ENCODE measurements at regions not wholly inside any gene's neighbourhood (a gene's known extent, or its start where the extent isn't known, plus 50 kb on each side); places are given as distances from the start of the nearest gene placed in this dataset.
"Not testable (repeated sequence)": the region's sequence is repeated elsewhere in the genome, so short reads cannot be mapped to it uniquely, and the experiment has no call there.

- no peak for DNase-seq
- intact Hi-C loops (cut with micrococcal nuclease) = no loop called here
- Mint-ChIP-seq H3K9me3 (no peaks in the 10 kb centered on the region), H3K27me3 (ENCODE audit: low read depth) (peaks cover 15% of the 10 kb centered on the region), H3K4me1 (ENCODE audit: low read depth) (no peaks in the 10 kb centered on the region), H3K27ac (no peak overlapping the region), H3K36me3 (ENCODE audit: low read depth) (no peaks in the 10 kb centered on the region), H3K4me3 (no peak overlapping the region)
- CTCF ChIA-PET = no interaction called here
These were observed 266.3 kb downstream of the SEC61B start for GRCh38 chr9:99488131-99489059.

- no peaks in the 10 kb centered on the region for H3K4me1 Mint-ChIP-seq (ENCODE audit: low read depth)
- H3K9me3 Mint-ChIP-seq = no peaks in the 10 kb centered on the region
- no peaks in the 10 kb centered on the region for H3K36me3 Mint-ChIP-seq (ENCODE audit: low read depth)
- no peak overlapping the region for H3K27ac Mint-ChIP-seq
- H3K27me3 Mint-ChIP-seq (ENCODE audit: low read depth) = peaks cover 17% of the 10 kb centered on the region
- no peak overlapping the region for H3K4me3 Mint-ChIP-seq
- DNase-seq = no peak
- intact Hi-C loops (cut with micrococcal nuclease) = no loop called here
- CTCF ChIA-PET = no interaction called here
These were observed 267.0 kb downstream of the SEC61B start for GRCh38 chr9:99489060-99489413.

- H3K4me3 Mint-ChIP-seq = no peak overlapping the region
- CTCF ChIA-PET = no interaction called here
- peaks cover 20% of the 10 kb centered on the region for H3K27me3 Mint-ChIP-seq (ENCODE audit: low read depth)
- no peaks in the 10 kb centered on the region for H3K36me3 Mint-ChIP-seq (ENCODE audit: low read depth)
- no peak for DNase-seq
- no peaks in the 10 kb centered on the region for H3K4me1 Mint-ChIP-seq (ENCODE audit: low read depth)
- H3K27ac Mint-ChIP-seq = no peak overlapping the region
- H3K9me3 Mint-ChIP-seq = no peaks in the 10 kb centered on the region
- intact Hi-C loops (cut with micrococcal nuclease) = no loop called here
These were observed 268.6 kb downstream of the SEC61B start for GRCh38 chr9:99490729-99491128.

- no peak for DNase-seq
- intact Hi-C loops (cut with micrococcal nuclease) = no loop called here
- Mint-ChIP-seq H3K4me3 (no peak overlapping the region), H3K27ac (no peak overlapping the region), H3K27me3 (ENCODE audit: low read depth) (peaks cover 22% of the 10 kb centered on the region), H3K36me3 (ENCODE audit: low read depth) (no peaks in the 10 kb centered on the region), H3K9me3 (no peaks in the 10 kb centered on the region), H3K4me1 (ENCODE audit: low read depth) (no peaks in the 10 kb centered on the region)
- CTCF ChIA-PET = no interaction called here
These were observed 269.5 kb downstream of the SEC61B start for GRCh38 chr9:99491408-99492158.

- H3K4me1 Mint-ChIP-seq (ENCODE audit: low read depth) = no peaks in the 10 kb centered on the region
- CTCF ChIA-PET = no interaction called here
- H3K27me3 Mint-ChIP-seq (ENCODE audit: low read depth) = peaks cover 16% of the 10 kb centered on the region
- intact Hi-C loops (cut with micrococcal nuclease) = no loop called here
- peaks cover 1% of the 10 kb centered on the region for H3K9me3 Mint-ChIP-seq
- H3K4me3 Mint-ChIP-seq = no peak overlapping the region
- no peaks in the 10 kb centered on the region for H3K36me3 Mint-ChIP-seq (ENCODE audit: low read depth)
- DNase-seq = no peak
- no peak overlapping the region for H3K27ac Mint-ChIP-seq
These were observed 275.6 kb downstream of the SEC61B start for GRCh38 chr9:99497641-99498040.

- intact Hi-C loops (cut with micrococcal nuclease); H3K4me1 Mint-ChIP-seq (ENCODE audit: low read depth); H3K36me3 Mint-ChIP-seq (ENCODE audit: low read depth); H3K9me3 Mint-ChIP-seq; H3K4me3 Mint-ChIP-seq; H3K27ac Mint-ChIP-seq; DNase-seq; CTCF ChIA-PET: not testable (repeated sequence)
- H3K27me3 Mint-ChIP-seq (ENCODE audit: low read depth) = peaks cover 11% of the 10 kb centered on the region
These were observed 276.9 kb downstream of the SEC61B start for GRCh38 chr9:99498979-99499378.

- no peak for DNase-seq
- Mint-ChIP-seq H3K4me1 (ENCODE audit: low read depth) (no peaks in the 10 kb centered on the region), H3K4me3 (no peak overlapping the region), H3K27ac (no peak overlapping the region), H3K27me3 (ENCODE audit: low read depth) (no peaks in the 10 kb centered on the region), H3K36me3 (ENCODE audit: low read depth) (no peaks in the 10 kb centered on the region), H3K9me3 (peaks cover 1% of the 10 kb centered on the region)
- intact Hi-C loops (cut with micrococcal nuclease) = no loop called here
- CTCF ChIA-PET = no interaction called here
These were observed 283.9 kb downstream of the SEC61B start for GRCh38 chr9:99505936-99506335.

- CTCF ChIA-PET = no interaction called here
- Mint-ChIP-seq H3K4me3 (no peak overlapping the region), H3K27me3 (ENCODE audit: low read depth) (no peaks in the 10 kb centered on the region), H3K27ac (no peak overlapping the region), H3K9me3 (peaks cover 1% of the 10 kb centered on the region), H3K36me3 (ENCODE audit: low read depth) (no peaks in the 10 kb centered on the region), H3K4me1 (ENCODE audit: low read depth) (no peaks in the 10 kb centered on the region)
- intact Hi-C loops (cut with micrococcal nuclease) = no loop called here
- no peak for DNase-seq
These were observed 284.8 kb downstream of the SEC61B start for GRCh38 chr9:99506747-99507348.

- Mint-ChIP-seq H3K4me1 (ENCODE audit: low read depth) (no peaks in the 10 kb centered on the region), H3K27me3 (ENCODE audit: low read depth) (no peaks in the 10 kb centered on the region), H3K36me3 (ENCODE audit: low read depth) (no peaks in the 10 kb centered on the region), H3K9me3 (no peaks in the 10 kb centered on the region), H3K4me3 (no peak overlapping the region), H3K27ac (no peak overlapping the region)
- no peak for DNase-seq
- CTCF ChIA-PET = no interaction called here
- intact Hi-C loops (cut with micrococcal nuclease) = no loop called here
These were observed 287.1 kb downstream of the SEC61B start for GRCh38 chr9:99509065-99509745.

GRCh38 chr9:99509900-99510535 is 287.9 kb downstream of the SEC61B start:
- H3K27ac Mint-ChIP-seq = no peak overlapping the region
- H3K36me3 Mint-ChIP-seq (ENCODE audit: low read depth) = no peaks in the 10 kb centered on the region
- H3K4me3 Mint-ChIP-seq = no peak overlapping the region
- CTCF ChIA-PET = no interaction called here
- intact Hi-C loops (cut with micrococcal nuclease) = no loop called here
- H3K9me3 Mint-ChIP-seq = no peaks in the 10 kb centered on the region
- H3K27me3 Mint-ChIP-seq (ENCODE audit: low read depth) = no peaks in the 10 kb centered on the region
- no peak for DNase-seq
- no peaks in the 10 kb centered on the region for H3K4me1 Mint-ChIP-seq (ENCODE audit: low read depth)

GRCh38 chr9:99511723-99512122 is 289.6 kb downstream of the SEC61B start:
- no peak overlapping the region for H3K27ac Mint-ChIP-seq
- H3K27me3 Mint-ChIP-seq (ENCODE audit: low read depth) = peaks cover 3% of the 10 kb centered on the region
- intact Hi-C loops (cut with micrococcal nuclease) = no loop called here
- DNase-seq = no peak
- H3K36me3 Mint-ChIP-seq (ENCODE audit: low read depth) = no peaks in the 10 kb centered on the region
- H3K4me1 Mint-ChIP-seq (ENCODE audit: low read depth) = no peaks in the 10 kb centered on the region
- H3K9me3 Mint-ChIP-seq = no peaks in the 10 kb centered on the region
- CTCF ChIA-PET = no interaction called here
- no peak overlapping the region for H3K4me3 Mint-ChIP-seq

- Mint-ChIP-seq H3K27me3 (ENCODE audit: low read depth) (peaks cover 3% of the 10 kb centered on the region), H3K4me3 (no peak overlapping the region), H3K36me3 (ENCODE audit: low read depth) (no peaks in the 10 kb centered on the region), H3K27ac (no peak overlapping the region), H3K4me1 (ENCODE audit: low read depth) (no peaks in the 10 kb centered on the region), H3K9me3 (no peaks in the 10 kb centered on the region)
- intact Hi-C loops (cut with micrococcal nuclease) = no loop called here
- CTCF ChIA-PET = no interaction called here
- DNase-seq = no peak
These were observed 291.5 kb downstream of the SEC61B start for GRCh38 chr9:99513441-99514112.

Data from activated naive CD4-positive, alpha-beta T cell treated with anti-CD3 and anti-CD28 coated beads for 36 hours (primary cell).